GM13977 (cell line): ENCODE measurements at regions not wholly inside any gene's neighbourhood (a gene's known extent, or its start where the extent isn't known, plus 50 kb on each side); places are given as distances from the start of the nearest gene placed in this dataset.

Source experiments
- DNase-seq: peaks from one replicate; pipeline ENCODE4 v3.0.0; 2012; ENCODE audit warnings: low spot score
- CTCF ChIP-seq: IDR thresholded peaks from 2 replicates; pipeline ENCODE4 v1.5.1; 2012; ENCODE audit warnings: mild to moderate bottlenecking, control low read depth; ENCODE audit not compliant: insufficient read depth; ENCODE audit errors: extremely low read depth, missing control alignments
- in situ Hi-C: fragments of 300-500 bp; cut with MboI; formaldehyde crosslinking; loops from one replicate; pipeline ENCODE4 v1.12.0; 2022; ENCODE audit warnings: low sequenced_read_pairs, low pct_unique_long_range_greater_than_20kb, mixed read lengths, inconsistent platforms; ENCODE audit not compliant: unreplicated experiment

DNA sequence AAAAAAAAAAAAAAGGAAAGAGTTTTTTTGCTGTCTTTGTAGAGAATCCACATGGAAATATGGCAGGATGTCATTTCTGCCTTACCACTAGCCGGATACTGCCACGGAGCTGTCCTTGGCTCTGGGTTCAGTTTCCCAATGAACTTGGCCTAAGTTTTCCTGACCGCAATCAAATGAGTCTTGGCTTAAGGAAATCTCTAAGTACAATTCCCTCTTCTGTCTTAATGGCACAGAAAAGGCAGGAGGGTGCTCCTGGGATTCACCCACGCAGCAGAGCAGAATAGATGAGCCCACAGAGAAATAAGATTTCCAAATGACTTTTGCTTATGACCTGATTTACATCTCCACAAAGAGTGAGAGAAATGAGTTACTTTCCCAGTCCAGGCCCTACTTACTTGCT is 284.0 kb upstream of the VLDLR start:
- DNase-seq: no peak
- in situ Hi-C loops: loop anchor here (25.0 kb wide), 1 partner anchor 375 kb away; the partner anchor contains the start of gene KCNV2
- TF ChIP-seq CTCF: no peak

DNA sequence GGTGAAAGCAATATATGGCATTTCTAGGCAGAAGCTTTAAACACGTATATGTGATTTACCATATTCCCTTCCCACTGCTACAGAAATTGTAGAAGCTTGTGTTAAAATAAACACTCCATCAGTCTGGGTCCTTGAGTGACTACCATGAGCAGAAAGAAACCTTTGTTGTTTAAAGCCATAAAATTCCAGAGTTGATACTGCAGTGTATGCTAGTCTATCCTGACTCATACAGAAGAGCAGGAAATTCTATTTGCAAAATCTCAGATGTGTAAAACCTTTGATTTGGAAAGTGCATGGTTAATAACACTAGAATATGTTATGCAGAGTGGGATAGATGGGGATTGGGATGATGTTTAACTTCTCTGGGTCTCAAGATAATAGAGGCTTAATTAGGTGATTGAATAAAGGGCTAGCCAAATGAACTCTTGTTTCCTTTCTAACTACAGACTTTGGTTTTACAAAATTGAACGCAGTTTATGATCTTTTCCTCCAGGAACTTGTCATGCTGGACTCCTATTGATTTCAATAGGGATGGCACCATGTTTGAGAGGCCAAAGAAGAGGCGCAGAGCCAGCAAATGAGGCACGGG is 282.7 kb upstream of the VLDLR start:
- in situ Hi-C loops: loop anchor here (25.0 kb wide), 1 partner anchor 373 kb away; the partner anchor contains the start of gene KCNV2
- TF ChIP-seq CTCF: no peak
- DNase-seq: no peak

DNA sequence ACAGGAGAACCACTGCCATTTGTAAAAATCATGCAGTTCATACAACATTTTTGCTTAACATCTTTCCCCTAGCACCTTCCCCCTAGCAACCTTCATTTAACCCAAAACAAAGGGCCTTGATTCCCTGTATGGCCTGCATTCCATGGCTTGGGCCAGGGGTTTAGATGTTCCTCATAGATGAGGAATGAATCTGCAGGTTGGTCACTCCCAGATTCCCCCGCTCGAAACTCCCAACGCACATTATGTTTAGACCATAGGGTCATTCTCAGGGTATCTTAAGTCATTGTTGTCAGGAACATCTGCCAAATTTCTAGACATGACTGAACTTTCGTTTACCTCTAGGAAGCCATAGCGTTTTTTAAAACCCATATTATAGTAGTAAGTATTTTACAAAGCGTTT is 282.2 kb upstream of the VLDLR start:
- DNase-seq: no peak
- in situ Hi-C loops: loop anchor here (25.0 kb wide), 1 partner anchor 373 kb away; the partner anchor contains the start of gene KCNV2
- TF ChIP-seq CTCF: no peak

DNA sequence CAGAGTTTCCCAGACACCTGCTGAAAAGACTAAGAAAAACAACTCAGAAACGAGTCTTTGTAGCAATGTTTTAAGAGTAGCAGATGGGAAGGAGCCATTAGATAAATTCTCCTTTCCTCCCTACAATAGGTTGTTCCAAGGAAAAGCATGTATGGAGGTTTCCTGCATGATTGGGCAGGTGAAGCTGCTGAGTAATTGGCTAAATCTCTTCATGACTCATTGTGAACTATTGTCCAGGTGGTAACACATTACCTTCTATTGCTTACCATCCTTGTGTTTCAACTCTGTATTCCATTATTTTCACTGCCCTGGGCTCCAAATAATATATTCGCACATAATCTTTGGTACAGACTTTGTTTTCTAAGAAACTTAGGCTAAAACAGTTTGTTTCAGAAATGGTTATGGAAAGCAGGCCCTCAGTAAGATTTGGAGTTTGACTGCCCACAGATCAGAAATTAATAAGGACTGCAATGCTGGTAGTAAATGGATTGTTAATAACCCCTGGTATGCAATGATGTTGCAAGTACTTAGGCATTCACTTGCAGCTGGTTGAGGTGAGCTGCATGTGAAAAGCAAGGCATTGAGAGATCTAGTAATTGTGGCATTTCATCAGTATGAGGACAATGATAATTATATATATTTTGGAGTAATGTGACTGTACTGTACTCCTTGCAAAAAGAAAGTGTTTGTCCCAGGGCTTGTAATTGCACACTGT is 281.4 kb upstream of the VLDLR start:
- DNase-seq: no peak
- in situ Hi-C loops: loop anchor here (25.0 kb wide), 1 partner anchor 372 kb away; the partner anchor contains the start of gene KCNV2
- TF ChIP-seq CTCF: no peak

DNA sequence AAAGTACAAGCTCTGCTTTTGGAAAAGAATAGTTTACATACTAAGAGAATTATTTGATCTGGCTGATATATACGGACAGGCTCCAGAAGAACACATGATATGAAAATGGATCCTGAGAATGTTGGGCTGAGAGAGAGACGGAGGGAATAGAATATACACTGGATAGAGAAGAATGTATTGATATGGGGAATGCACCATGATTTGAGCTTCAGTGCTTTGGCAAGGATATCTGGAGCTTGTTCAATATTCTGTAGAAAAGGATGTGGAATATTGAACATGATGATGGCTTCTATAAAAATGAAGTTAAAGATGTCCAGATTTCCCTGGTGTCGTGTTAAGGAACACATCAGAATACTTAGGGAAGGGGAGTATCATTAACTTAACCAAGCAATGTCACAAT is 280.5 kb upstream of the VLDLR start:
- TF ChIP-seq CTCF: no peak
- DNase-seq: no peak
- in situ Hi-C loops: loop anchor here (25.0 kb wide), 1 partner anchor 371 kb away; the partner anchor contains the start of gene KCNV2

DNA sequence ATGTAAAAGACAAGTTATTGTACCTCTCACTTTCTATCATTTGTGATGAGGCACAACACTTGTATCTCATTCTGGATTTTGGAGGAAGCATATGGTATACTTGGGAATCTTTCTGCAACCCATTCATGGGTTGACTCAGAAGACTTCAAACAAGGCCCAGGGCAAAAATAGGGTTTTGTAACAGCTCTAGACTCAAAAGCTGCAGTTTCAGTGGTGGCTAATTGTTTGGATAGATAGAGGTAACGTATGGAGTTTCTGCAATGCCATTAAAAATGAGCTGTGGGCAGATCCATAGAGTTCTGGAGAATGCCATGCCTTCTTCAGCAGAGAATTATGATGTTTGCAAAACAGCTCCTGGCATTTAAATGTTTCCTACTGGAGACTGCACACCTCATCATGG is 279.6 kb upstream of the VLDLR start:
- DNase-seq: no peak
- no peak for TF ChIP-seq CTCF
- in situ Hi-C loops: loop anchor here (25.0 kb wide), 1 partner anchor 370 kb away; the partner anchor contains the start of gene KCNV2
